Neuron (in vitro differentiated cells): ENCODE measurements at regions not wholly inside any gene's neighbourhood (a gene's known extent, or its start where the extent isn't known, plus 50 kb on each side); places are given as distances from the start of the nearest gene placed in this dataset.
"Not testable (repeated sequence)": the region's sequence is repeated elsewhere in the genome, so short reads cannot be mapped to it uniquely, and the experiment has no call there.

ENCODE experiments used
- H2AFZ ChIP-seq: one replicate; pipeline ENCODE4 v1.6.1; 2013; ENCODE audit warnings: low read depth, mild to moderate bottlenecking, inconsistent platforms, low read length, moderate library complexity
- H3K27me3 ChIP-seq: one replicate; pipeline ENCODE4 v1.6.1; 2013; ENCODE audit warnings: low read length; ENCODE audit not compliant: insufficient read depth
- H3K36me3 ChIP-seq: one replicate; pipeline ENCODE4 v1.6.1; 2013; ENCODE audit warnings: low read length; ENCODE audit not compliant: insufficient read depth
- H3K4me1 ChIP-seq: one replicate; pipeline ENCODE4 v1.6.1; 2013; ENCODE audit warnings: low read length; ENCODE audit not compliant: insufficient read depth
- H3K4me3 ChIP-seq: 2 replicates; pipeline ENCODE4 v1.5.1; 2013; ENCODE audit warnings: mild to moderate bottlenecking, low read length, moderate library complexity
- H3K9me3 ChIP-seq: one replicate; pipeline ENCODE4 v1.6.1; 2013; ENCODE audit warnings: low read length

DNA sequence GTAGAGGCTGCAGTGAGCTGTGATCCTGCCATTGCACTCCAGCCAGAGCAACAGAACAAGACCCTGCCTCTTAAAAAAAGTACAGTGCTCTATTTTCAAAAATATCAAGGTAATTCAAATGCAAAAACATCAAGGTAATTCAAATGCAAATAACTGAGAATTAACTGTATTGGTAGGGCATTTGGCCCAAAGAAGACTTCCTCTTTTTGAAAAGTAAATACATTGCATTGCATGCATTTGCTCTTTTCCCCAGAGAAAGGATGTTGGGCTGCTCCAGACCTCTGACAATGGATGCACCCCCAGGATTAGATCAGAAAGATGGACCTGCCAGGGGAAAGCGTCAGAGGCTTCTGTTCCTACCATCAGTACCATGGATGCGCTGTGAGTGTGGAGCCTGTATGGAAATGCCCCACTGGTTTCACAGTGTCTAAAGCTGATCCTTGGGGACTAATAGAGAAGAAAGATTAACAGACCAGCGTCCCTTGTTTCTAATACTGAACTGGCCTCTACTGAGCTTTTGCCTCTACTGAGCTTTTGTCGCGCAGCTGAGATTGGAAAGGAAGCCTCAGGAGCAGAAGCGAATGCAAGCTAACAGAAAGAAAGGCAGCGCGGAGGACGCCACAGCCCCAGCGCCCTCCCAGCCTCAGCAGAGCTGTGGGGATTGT is 93.5 kb upstream of the LYZL2 start:
- H3K27me3 ChIP-seq = no peaks in the 10 kb centered on the region
- no peaks in the 10 kb centered on the region for H3K9me3 ChIP-seq
- H3K4me1 ChIP-seq = peaks cover 3% of the 10 kb centered on the region
- H3K4me3 ChIP-seq = no peak overlapping the region
- H3K36me3 ChIP-seq = no peaks in the 10 kb centered on the region
- no peak overlapping the region for H2AFZ ChIP-seq

DNA sequence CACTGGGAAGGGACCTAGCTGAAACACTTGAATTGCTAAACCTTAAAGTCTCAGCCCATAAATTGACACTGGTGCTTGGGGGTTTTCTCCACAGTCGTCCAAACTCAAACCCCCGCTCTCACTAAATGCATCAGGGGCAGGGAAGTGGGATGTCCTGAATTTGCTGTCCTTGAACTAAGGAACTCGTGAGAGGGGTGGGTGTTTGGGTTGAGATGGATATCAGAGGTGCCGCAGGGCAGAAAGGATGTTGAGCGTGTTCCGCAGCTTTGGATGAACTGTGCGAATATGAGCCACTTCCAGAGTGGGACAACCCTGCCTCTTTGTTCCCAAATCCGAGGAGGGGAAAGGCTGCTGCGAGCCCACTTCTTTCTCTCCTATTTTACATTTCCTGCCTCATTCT is 90.3 kb upstream of the LYZL2 start:
- no peak overlapping the region for H2AFZ ChIP-seq
- no peak overlapping the region for H3K4me3 ChIP-seq
- H3K9me3 ChIP-seq = no peaks in the 10 kb centered on the region
- no peaks in the 10 kb centered on the region for H3K4me1 ChIP-seq
- H3K27me3 ChIP-seq = no peaks in the 10 kb centered on the region
- H3K36me3 ChIP-seq = no peaks in the 10 kb centered on the region

DNA sequence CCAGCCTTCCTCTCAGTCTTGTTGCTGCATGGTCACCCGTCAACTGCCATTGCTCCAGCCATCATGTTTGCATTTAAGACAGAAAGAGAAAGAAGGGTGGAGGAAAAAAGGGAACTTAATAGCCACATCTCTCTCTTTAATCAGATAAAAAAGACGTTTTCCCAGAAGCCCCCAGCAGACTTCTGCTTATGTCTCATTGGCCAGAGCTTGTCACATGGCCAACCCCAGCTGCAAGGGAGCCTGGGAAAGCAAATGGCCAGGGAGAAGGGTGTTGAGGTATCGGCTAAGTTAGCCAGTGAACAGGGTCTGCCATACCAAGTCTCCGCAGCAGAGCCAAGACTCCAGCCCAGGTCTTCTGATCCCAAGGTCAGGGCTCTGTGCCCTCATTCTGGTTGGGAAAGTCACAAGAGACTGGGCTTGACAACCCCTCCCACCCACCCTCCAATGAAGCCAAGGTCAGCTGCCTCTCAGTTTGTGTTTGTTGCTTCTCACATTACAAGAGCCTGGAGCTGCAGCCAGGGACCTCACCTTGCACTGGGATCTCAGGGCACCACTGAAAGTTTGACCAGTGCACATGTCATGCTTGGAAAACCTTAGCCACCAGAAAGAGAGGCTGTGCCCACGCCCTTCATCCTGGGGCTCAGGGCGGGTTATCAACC is 80.3 kb upstream of the LYZL2 start:
- no peaks in the 10 kb centered on the region for H3K27me3 ChIP-seq
- H3K9me3 ChIP-seq = no peaks in the 10 kb centered on the region
- peaks cover 11% of the 10 kb centered on the region for H3K4me1 ChIP-seq
- no peaks in the 10 kb centered on the region for H3K36me3 ChIP-seq
- H2AFZ ChIP-seq = no peak overlapping the region
- H3K4me3 ChIP-seq = no peak overlapping the region

GRCh38 chr10:30709229-30709628 is 79.7 kb upstream of the LYZL2 start:
- no peaks in the 10 kb centered on the region for H3K9me3 ChIP-seq
- H3K27me3 ChIP-seq = no peaks in the 10 kb centered on the region
- H2AFZ ChIP-seq = no peak overlapping the region
- no peak overlapping the region for H3K4me3 ChIP-seq
- no peaks in the 10 kb centered on the region for H3K36me3 ChIP-seq
- peaks cover 12% of the 10 kb centered on the region for H3K4me1 ChIP-seq

- no peaks in the 10 kb centered on the region for H3K9me3 ChIP-seq
- peaks cover 12% of the 10 kb centered on the region for H3K4me1 ChIP-seq
- no peak overlapping the region for H2AFZ ChIP-seq
- H3K27me3 ChIP-seq = no peaks in the 10 kb centered on the region
- no peak overlapping the region for H3K4me3 ChIP-seq
- H3K36me3 ChIP-seq = no peaks in the 10 kb centered on the region
Observed at GRCh38 chr10:30708234-30708633, 78.7 kb upstream of the LYZL2 start.

GRCh38 chr10:30706189-30706588 is 76.6 kb upstream of the LYZL2 start:
- H2AFZ ChIP-seq, H3K4me3 ChIP-seq, H3K36me3 ChIP-seq, H3K27me3 ChIP-seq, H3K9me3 ChIP-seq: not testable (repeated sequence)
- H3K4me1 ChIP-seq = peaks cover 20% of the 10 kb centered on the region

- no peaks in the 10 kb centered on the region for H3K36me3 ChIP-seq
- no peak overlapping the region for H2AFZ ChIP-seq
- peaks cover 23% of the 10 kb centered on the region for H3K4me1 ChIP-seq
- H3K27me3 ChIP-seq = no peaks in the 10 kb centered on the region
- H3K9me3 ChIP-seq = no peaks in the 10 kb centered on the region
- H3K4me3 ChIP-seq = no peak overlapping the region
Observed at GRCh38 chr10:30705625-30706149, 76.1 kb upstream of the LYZL2 start.

GRCh38 chr10:30705101-30705624 is 75.6 kb upstream of the LYZL2 start:
- H3K4me3 ChIP-seq = no peak overlapping the region
- H3K27me3 ChIP-seq = no peaks in the 10 kb centered on the region
- no peaks in the 10 kb centered on the region for H3K36me3 ChIP-seq
- H3K9me3 ChIP-seq = no peaks in the 10 kb centered on the region
- H3K4me1 ChIP-seq = peaks cover 29% of the 10 kb centered on the region
- H2AFZ ChIP-seq = no peak overlapping the region

GRCh38 chr10:30704601-30705100 is 75.1 kb upstream of the LYZL2 start:
- H3K27me3 ChIP-seq, H3K4me3 ChIP-seq, H3K9me3 ChIP-seq, H2AFZ ChIP-seq, H3K36me3 ChIP-seq: not testable (repeated sequence)
- peaks cover 32% of the 10 kb centered on the region for H3K4me1 ChIP-seq

DNA sequence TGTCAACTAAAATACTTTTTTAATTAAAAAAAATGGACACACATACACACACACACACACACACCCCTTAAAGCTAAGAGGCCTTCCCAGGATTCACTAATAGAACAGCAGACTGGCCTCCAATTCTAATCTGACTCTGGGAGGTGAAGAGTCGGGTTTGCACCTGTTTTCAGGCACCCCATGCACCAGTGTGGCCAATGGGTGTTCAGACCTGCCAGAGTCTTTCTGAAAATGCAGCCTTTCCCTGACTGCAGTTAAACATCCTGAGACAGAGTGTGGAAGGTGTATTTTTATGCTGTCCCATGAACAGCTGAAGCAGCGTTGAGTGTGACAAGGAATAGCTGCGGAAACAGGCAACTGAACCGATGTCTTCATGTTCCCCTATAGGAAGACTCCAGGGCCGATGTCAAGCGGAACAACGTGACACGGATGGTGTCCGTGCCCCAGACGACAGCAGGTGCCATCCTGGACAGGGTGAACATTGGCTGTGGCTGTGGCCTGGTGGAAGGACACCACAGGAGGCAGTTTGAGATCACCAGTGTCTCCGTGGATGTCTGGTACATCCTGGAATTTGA is 74.6 kb upstream of the LYZL2 start:
- no peaks in the 10 kb centered on the region for H3K9me3 ChIP-seq
- peaks cover 34% of the 10 kb centered on the region for H3K4me1 ChIP-seq
- H3K27me3 ChIP-seq = no peaks in the 10 kb centered on the region
- no peak overlapping the region for H2AFZ ChIP-seq
- H3K36me3 ChIP-seq = no peaks in the 10 kb centered on the region
- H3K4me3 ChIP-seq = no peak overlapping the region

- H3K4me3 ChIP-seq, H3K27me3 ChIP-seq, H3K9me3 ChIP-seq, H2AFZ ChIP-seq, H3K36me3 ChIP-seq: not testable (repeated sequence)
- H3K4me1 ChIP-seq = peaks cover 35% of the 10 kb centered on the region
Observed at GRCh38 chr10:30703446-30703845, 73.9 kb upstream of the LYZL2 start.

- Histone ChIP-seq H3K36me3 (no peaks in the 10 kb centered on the region), H3K27me3 (no peaks in the 10 kb centered on the region), H3K4me1 (peaks cover 41% of the 10 kb centered on the region), H3K9me3 (no peaks in the 10 kb centered on the region), H3K4me3 (no peak overlapping the region), H2AFZ (no peak overlapping the region)
Observed at GRCh38 chr10:30702860-30703259, 73.3 kb upstream of the LYZL2 start.

DNA sequence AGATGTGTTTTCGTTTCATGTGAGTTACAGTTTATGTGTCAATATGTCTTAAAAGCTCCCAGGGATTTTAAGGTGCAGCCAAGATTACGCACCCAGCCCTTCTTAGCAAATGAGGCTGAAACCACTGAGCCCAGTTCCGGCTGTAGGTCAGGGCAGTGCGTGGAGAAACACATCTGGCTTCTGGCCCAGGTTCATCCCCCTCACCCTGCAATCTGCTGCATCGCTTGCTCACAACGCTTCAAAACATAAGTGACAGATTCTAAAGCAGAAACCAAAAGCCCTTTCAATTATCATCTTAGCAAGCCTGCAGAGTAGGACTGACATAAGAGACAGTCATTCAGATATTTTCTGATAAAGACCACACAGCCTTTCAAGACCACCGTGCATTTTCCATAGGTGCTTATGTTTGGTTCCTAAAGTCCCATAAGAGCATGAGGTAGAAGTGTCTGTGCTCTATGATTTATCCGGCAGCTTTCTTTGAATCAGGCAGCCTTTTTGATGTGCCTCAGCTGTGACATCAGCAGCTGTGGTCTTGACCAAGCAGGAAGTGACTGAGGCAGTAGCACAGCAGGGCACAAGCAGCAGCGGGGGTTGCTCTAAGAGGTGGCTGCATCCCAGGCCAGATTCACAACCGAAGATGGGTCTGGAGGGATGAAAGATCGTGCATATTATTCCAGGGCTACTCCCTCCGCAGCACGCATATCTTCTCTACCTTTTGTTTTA is 72.1 kb upstream of the LYZL2 start:
- Histone ChIP-seq H3K4me3 (no peak overlapping the region), H3K27me3 (no peaks in the 10 kb centered on the region), H3K4me1 (peaks cover 48% of the 10 kb centered on the region), H3K36me3 (no peaks in the 10 kb centered on the region), H3K9me3 (no peaks in the 10 kb centered on the region), H2AFZ (no peak overlapping the region)
